ENCODE measurements at regions not wholly inside any gene's neighbourhood (a gene's known extent, or its start where the extent isn't known, plus 50 kb on each side); places are given as distances from the start of the nearest gene placed in this dataset.
A peak's percentile ranks its signal among the peaks of the same experiment; 100 is the strongest.

DNA sequence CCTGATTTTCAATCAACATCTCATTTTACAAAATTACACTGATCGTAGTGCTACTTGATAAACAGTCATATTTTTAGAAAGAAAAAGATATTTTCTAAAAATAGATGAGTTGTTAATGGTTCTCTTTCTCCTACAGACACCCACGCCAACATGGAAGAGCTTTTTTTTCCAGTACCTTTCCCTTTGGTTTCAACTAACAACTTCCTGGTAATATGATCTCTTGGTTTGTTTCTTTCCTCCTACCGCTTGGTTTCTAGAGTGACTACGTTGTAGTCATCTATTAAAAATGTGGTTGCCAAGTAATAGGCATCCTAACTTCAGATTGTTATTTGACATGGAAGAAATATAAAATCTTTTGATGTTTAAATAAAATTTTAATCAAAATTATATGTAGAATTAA is 189.0 kb downstream of the LACC1 start:
- POLR2A ChIA-PET: no interaction called here
- no peaks in the 10 kb centered on the region for H3K36me3 ChIP-seq (ENCODE audit: control insufficient read depth in 2 of 2, insufficient read depth in 1 of 2, low read length in 2 of 2)
- H3K4me3 ChIP-seq (ENCODE audit: low read depth, low read length): no peak overlapping the region
- CTCF ChIA-PET: no interaction called here
- no peak overlapping the region for H3K27ac ChIP-seq (ENCODE audit: extremely low read depth, low read depth, low read length)
- no peaks in the 10 kb centered on the region; the same call in 1 of the 2 replicates for H3K9me3 ChIP-seq (ENCODE audit: control insufficient read depth, insufficient read depth, low read depth, low read length)
- TF ChIP-seq, protein P1, sequence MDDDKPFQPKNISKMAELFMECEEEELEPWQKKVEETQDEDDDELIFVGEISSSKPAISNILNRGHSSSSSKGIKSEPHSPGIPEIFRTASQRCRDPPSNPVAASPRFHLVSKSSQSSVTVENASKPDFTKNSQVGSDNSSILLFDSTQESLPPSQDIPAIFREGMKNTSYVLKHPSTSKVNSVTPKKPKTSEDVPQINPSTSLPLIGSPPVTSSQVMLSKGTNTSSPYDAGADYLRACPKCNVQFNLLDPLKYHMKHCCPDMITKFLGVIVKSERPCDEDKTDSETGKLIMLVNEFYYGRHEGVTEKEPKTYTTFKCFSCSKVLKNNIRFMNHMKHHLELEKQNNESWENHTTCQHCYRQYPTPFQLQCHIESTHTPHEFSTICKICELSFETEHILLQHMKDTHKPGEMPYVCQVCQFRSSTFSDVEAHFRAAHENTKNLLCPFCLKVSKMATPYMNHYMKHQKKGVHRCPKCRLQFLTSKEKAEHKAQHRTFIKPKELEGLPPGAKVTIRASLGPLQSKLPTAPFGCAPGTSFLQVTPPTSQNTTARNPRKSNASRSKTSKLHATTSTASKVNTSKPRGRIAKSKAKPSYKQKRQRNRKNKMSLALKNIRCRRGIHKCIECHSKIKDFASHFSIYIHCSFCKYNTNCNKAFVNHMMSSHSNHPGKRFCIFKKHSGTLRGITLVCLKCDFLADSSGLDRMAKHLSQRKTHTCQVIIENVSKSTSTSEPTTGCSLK (tag by site-specific recombination; IDR thresholded peaks at IDR 0.05): no peak
- TF ChIP-seq, protein P2, sequence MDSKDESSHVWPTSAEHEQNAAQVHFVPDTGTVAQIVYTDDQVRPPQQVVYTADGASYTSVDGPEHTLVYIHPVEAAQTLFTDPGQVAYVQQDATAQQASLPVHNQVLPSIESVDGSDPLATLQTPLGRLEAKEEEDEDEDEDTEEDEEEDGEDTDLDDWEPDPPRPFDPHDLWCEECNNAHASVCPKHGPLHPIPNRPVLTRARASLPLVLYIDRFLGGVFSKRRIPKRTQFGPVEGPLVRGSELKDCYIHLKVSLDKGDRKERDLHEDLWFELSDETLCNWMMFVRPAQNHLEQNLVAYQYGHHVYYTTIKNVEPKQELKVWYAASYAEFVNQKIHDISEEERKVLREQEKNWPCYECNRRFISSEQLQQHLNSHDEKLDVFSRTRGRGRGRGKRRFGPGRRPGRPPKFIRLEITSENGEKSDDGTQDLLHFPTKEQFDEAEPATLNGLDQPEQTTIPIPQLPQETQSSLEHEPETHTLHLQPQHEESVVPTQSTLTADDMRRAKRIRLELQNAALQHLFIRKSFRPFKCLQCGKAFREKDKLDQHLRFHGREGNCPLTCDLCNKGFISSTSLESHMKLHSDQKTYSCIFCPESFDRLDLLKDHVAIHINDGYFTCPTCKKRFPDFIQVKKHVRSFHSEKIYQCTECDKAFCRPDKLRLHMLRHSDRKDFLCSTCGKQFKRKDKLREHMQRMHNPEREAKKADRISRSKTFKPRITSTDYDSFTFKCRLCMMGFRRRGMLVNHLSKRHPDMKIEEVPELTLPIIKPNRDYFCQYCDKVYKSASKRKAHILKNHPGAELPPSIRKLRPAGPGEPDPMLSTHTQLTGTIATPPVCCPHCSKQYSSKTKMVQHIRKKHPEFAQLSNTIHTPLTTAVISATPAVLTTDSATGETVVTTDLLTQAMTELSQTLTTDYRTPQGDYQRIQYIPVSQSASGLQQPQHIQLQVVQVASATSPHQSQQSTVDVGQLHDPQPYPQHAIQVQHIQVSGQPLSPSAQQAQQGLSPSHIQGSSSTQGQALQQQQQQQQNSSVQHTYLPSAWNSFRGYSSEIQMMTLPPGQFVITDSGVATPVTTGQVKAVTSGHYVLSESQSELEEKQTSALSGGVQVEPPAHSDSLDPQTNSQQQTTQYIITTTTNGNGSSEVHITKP (tag by site-specific recombination; IDR thresholded peaks at IDR 0.05): peak; percentile 19; the same call in 1 of the 2 replicates
- no peak for TF ChIP-seq ZNF549 (tag by site-specific recombination; IDR thresholded peaks at IDR 0.05)
- no peak for TF ChIP-seq KLF1 (tag by site-specific recombination; IDR thresholded peaks at IDR 0.05)
- TF ChIP-seq ZFHX2 (tag by site-specific recombination; conservative IDR thresholded peaks at IDR 0.05): peak; percentile 55
- TF ChIP-seq EGR2 (tag by site-specific recombination; IDR thresholded peaks at IDR 0.05; ENCODE audit: low read depth): peak; percentile 30; the same call in 1 of the 2 replicates
- TF ChIP-seq ZNF626 (tag by site-specific recombination; IDR thresholded peaks at IDR 0.05): no peak
- TF ChIP-seq ZNF202 (tag by site-specific recombination; IDR thresholded peaks at IDR 0.05; ENCODE audit: borderline replicate concordance): no peak
- TF ChIP-seq, protein P3, sequence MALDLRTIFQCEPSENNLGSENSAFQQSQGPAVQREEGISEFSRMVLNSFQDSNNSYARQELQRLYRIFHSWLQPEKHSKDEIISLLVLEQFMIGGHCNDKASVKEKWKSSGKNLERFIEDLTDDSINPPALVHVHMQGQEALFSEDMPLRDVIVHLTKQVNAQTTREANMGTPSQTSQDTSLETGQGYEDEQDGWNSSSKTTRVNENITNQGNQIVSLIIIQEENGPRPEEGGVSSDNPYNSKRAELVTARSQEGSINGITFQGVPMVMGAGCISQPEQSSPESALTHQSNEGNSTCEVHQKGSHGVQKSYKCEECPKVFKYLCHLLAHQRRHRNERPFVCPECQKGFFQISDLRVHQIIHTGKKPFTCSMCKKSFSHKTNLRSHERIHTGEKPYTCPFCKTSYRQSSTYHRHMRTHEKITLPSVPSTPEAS (tag by site-specific recombination; IDR thresholded peaks at IDR 0.05): no peak
- H3K4me1 ChIP-seq (ENCODE audit: control insufficient read depth, insufficient read depth, low read length): no peaks in the 10 kb centered on the region

DNA sequence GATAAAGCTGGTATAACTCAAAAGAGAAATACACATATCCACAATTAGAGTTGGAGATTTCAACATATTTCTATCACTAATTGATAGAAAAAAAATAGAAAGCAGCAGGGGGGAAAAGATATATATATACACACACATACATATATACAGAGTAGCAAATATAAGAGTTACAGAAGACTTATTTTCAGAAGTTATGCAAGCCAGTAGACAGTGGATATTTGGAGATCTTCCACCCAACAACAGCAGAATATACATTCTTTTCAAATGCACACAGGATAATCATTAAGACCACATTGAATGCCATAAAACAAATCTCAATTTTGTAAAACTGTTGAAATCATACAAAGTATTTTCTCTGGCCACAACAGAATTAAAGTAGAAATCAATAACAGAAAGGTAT is 192.8 kb downstream of the LACC1 start:
- Histone ChIP-seq H3K4me3 (ENCODE audit: low read depth, low read length) (no peak overlapping the region), H3K36me3 (ENCODE audit: control insufficient read depth in 2 of 2, insufficient read depth in 1 of 2, low read length in 2 of 2) (no peaks in the 10 kb centered on the region), H3K4me1 (ENCODE audit: control insufficient read depth, insufficient read depth, low read length) (no peaks in the 10 kb centered on the region), H3K27ac (ENCODE audit: extremely low read depth, low read depth, low read length) (no peak overlapping the region), H3K9me3 (ENCODE audit: control insufficient read depth, insufficient read depth, low read depth, low read length) (no peaks in the 10 kb centered on the region; the same call in 1 of the 2 replicates)
- ChIA-PET CTCF (no interaction called here), POLR2A (no interaction called here)
- TF ChIP-seq ZNF558 (tag by site-specific recombination; IDR thresholded peaks at IDR 0.05) (0 out of 2 replicates have a peak, but pooled peaks have one; percentile 50), ZNF658 (tag by site-specific recombination; IDR thresholded peaks at IDR 0.05) (no peak), TRIM28 (IDR thresholded peaks at IDR 0.05; ENCODE audit: borderline replicate concordance, low read length) (peak; percentile 63; the same call in 1 of the 2 replicates), SETDB1 (IDR thresholded peaks at IDR 0.05; ENCODE audit: insufficient read length, low read length) (peak; percentile 71)

DNA sequence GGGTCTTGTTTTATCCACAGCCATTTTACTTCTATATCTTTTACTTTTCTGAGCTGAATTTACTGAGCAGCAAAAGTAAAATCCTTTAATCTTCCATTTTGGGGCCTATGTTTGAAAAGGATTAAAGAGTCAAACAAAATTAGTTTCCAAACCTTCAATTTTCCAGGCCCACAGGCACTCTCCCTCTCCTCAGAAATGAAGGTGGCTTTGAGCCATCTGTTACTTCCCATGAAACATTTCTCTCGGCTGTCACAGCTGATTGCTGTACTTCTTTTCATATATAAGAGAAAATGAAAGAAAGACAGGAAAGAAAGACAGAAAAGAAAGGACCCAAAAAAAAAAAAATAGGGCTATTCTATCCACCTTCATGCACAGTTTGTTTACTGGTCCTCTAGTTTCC is 194.9 kb downstream of the LACC1 start:
- H3K9me3 ChIP-seq (ENCODE audit: control insufficient read depth, insufficient read depth, low read depth, low read length): no peaks in the 10 kb centered on the region; the same call in 1 of the 2 replicates
- H3K36me3 ChIP-seq (ENCODE audit: control insufficient read depth in 2 of 2, insufficient read depth in 1 of 2, low read length in 2 of 2): no peaks in the 10 kb centered on the region
- no peak overlapping the region for H3K27ac ChIP-seq (ENCODE audit: extremely low read depth, low read depth, low read length)
- CTCF ChIA-PET: interaction anchor here (0.6 kb wide), 1 partner anchor 392 kb away, joined by 3 read pairs; no protein-coding TSS in a partner anchor
- no peaks in the 10 kb centered on the region for H3K4me1 ChIP-seq (ENCODE audit: control insufficient read depth, insufficient read depth, low read length)
- H3K4me3 ChIP-seq (ENCODE audit: low read depth, low read length): no peak overlapping the region
- POLR2A ChIA-PET: no interaction called here
- TF ChIP-seq ZNF133 (tag by site-specific recombination; IDR thresholded peaks at IDR 0.05) (no peak), ZNF157 (tag by site-specific recombination; IDR thresholded peaks at IDR 0.05) (no peak), ZNF830 (tag by site-specific recombination; IDR thresholded peaks at IDR 0.05; ENCODE audit: low read depth) (no peak), KLF9 (tag by site-specific recombination; IDR thresholded peaks at IDR 0.05; ENCODE audit: low read depth) (no peak), BCL11B (tag by site-specific recombination; IDR thresholded peaks at IDR 0.05; ENCODE audit: low read depth) (no peak), MYNN (tag by site-specific recombination; IDR thresholded peaks at IDR 0.05; ENCODE audit: borderline replicate concordance) (no peak), ZNF302 (tag by site-specific recombination; IDR thresholded peaks at IDR 0.05; ENCODE audit: low read depth) (no peak), ZNF560 (tag by site-specific recombination; IDR thresholded peaks at IDR 0.05; ENCODE audit: borderline replicate concordance) (no peak), ZNF785 (tag by site-specific recombination; IDR thresholded peaks at IDR 0.05) (no peak)
- TF ChIP-seq, protein P4, sequence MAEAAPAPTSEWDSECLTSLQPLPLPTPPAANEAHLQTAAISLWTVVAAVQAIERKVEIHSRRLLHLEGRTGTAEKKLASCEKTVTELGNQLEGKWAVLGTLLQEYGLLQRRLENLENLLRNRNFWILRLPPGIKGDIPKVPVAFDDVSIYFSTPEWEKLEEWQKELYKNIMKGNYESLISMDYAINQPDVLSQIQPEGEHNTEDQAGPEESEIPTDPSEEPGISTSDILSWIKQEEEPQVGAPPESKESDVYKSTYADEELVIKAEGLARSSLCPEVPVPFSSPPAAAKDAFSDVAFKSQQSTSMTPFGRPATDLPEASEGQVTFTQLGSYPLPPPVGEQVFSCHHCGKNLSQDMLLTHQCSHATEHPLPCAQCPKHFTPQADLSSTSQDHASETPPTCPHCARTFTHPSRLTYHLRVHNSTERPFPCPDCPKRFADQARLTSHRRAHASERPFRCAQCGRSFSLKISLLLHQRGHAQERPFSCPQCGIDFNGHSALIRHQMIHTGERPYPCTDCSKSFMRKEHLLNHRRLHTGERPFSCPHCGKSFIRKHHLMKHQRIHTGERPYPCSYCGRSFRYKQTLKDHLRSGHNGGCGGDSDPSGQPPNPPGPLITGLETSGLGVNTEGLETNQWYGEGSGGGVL (tag by site-specific recombination; IDR thresholded peaks at IDR 0.05): no peak
